ENCODE measurements at regions not wholly inside any gene's neighbourhood (a gene's known extent, or its start where the extent isn't known, plus 50 kb on each side); places are given as distances from the start of the nearest gene placed in this dataset.

DNA sequence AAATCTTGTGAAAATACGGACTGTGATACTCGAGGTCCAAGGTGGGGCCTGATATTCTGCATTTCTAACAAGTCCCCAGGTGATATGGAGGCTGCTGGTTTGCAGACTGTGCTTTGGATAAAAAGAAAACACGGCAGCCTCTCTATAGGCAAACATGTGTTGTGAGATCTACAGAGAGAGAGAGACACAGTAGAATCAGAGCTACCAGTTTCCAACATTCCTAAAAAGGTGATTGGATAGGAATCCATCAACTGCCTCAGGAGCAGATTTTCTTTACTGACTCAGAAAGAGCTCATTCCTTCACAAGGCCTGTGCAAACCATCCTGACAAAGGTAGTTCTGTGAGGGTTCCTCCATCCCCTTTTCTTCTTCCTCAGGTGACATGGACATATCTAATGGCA lies 651.6 kb upstream of the CAMK1G start:
- TF ChIP-seq TAF1 (IDR thresholded peaks at IDR 0.05; ENCODE audit: low read depth, low read length): no peak
- no peak for TF ChIP-seq POLR2A (IDR thresholded peaks at IDR 0.05; ENCODE audit: low read depth, low read length)
- TF ChIP-seq POLR2AphosphoS5 (IDR thresholded peaks at IDR 0.05; ENCODE audit: low read depth, low read length): no peak
- no peak for TF ChIP-seq PAX5 (IDR thresholded peaks at IDR 0.05; ENCODE audit: insufficient read depth, low read length, severe bottlenecking)

All from GM12891 (cell line).